ENCODE measurements at regions not wholly inside any gene's neighbourhood (a gene's known extent, or its start where the extent isn't known, plus 50 kb on each side); places are given as distances from the start of the nearest gene placed in this dataset.

DNA sequence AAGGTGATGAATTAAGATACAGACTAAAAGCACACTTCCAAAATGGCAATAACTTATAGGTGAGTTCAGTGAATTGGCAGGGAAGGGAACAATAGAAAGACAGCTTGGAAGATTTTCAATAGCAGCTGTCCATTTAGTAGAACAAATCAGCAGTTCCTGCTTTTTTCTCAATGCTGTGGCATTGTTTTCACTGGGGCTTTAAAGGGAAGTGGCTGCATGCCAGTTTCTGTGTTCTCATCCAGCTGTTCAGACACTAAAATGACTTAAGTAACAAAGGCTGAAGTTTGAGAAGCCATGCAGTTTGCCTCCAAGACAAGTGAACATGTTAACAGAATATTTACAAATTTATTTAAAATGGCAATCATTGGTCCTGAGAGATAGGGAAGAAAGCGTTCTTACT is 291.9 kb downstream of the FAM47A start (continued):
- TF ChIP-seq, protein P1, sequence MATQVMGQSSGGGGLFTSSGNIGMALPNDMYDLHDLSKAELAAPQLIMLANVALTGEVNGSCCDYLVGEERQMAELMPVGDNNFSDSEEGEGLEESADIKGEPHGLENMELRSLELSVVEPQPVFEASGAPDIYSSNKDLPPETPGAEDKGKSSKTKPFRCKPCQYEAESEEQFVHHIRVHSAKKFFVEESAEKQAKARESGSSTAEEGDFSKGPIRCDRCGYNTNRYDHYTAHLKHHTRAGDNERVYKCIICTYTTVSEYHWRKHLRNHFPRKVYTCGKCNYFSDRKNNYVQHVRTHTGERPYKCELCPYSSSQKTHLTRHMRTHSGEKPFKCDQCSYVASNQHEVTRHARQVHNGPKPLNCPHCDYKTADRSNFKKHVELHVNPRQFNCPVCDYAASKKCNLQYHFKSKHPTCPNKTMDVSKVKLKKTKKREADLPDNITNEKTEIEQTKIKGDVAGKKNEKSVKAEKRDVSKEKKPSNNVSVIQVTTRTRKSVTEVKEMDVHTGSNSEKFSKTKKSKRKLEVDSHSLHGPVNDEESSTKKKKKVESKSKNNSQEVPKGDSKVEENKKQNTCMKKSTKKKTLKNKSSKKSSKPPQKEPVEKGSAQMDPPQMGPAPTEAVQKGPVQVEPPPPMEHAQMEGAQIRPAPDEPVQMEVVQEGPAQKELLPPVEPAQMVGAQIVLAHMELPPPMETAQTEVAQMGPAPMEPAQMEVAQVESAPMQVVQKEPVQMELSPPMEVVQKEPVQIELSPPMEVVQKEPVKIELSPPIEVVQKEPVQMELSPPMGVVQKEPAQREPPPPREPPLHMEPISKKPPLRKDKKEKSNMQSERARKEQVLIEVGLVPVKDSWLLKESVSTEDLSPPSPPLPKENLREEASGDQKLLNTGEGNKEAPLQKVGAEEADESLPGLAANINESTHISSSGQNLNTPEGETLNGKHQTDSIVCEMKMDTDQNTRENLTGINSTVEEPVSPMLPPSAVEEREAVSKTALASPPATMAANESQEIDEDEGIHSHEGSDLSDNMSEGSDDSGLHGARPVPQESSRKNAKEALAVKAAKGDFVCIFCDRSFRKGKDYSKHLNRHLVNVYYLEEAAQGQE (IDR thresholded peaks at IDR 0.05; ENCODE audit: unreplicated experiment) = no peak

DNA sequence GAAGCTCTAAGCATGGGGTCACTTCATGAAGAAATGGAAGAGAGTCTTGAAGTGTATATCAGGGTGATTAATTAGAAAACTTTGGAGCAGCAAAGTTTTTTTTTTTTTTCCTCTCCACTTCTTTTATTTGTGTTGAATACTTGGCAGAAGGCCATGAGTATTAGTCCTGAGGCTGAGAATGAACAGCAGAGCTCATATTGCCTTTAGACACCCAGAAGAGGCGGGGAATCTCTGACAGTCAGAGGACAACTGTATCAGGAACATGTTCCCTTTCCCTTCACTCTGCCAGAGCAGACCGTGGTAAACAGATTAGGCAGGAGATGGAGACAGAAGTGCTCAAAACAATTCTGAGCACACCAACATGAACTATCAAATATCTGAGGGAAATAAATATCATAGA is 300.9 kb downstream of the FAM47A start:
- no peaks in the 10 kb centered on the region; the same call in 2 of the 3 replicates for H3K36me3 Mint-ChIP-seq (ENCODE audit: low read depth)
- TF ChIP-seq CREB1 (CRISPR knock-in tag; IDR thresholded peaks at IDR 0.05; ENCODE audit: low read depth) (no peak), EZH2phosphoT487 (IDR thresholded peaks at IDR 0.05; ENCODE audit: unreplicated experiment) (no peak), EZH2 (IDR thresholded peaks at IDR 0.05; ENCODE audit: low read depth, unreplicated experiment) (no peak), JUNB (IDR thresholded peaks at IDR 0.05; ENCODE audit: unreplicated experiment) (no peak), ZNF331 (CRISPR knock-in tag; IDR thresholded peaks at IDR 0.05; ENCODE audit: low read depth) (no peak), ETS1 (IDR thresholded peaks at IDR 0.05) (no peak), POLR2AphosphoS5 (IDR thresholded peaks at IDR 0.05; ENCODE audit: low read depth) (no peak), ZNF114 (CRISPR knock-in tag; IDR thresholded peaks at IDR 0.05) (no peak)
- TF ChIP-seq, protein P2, sequence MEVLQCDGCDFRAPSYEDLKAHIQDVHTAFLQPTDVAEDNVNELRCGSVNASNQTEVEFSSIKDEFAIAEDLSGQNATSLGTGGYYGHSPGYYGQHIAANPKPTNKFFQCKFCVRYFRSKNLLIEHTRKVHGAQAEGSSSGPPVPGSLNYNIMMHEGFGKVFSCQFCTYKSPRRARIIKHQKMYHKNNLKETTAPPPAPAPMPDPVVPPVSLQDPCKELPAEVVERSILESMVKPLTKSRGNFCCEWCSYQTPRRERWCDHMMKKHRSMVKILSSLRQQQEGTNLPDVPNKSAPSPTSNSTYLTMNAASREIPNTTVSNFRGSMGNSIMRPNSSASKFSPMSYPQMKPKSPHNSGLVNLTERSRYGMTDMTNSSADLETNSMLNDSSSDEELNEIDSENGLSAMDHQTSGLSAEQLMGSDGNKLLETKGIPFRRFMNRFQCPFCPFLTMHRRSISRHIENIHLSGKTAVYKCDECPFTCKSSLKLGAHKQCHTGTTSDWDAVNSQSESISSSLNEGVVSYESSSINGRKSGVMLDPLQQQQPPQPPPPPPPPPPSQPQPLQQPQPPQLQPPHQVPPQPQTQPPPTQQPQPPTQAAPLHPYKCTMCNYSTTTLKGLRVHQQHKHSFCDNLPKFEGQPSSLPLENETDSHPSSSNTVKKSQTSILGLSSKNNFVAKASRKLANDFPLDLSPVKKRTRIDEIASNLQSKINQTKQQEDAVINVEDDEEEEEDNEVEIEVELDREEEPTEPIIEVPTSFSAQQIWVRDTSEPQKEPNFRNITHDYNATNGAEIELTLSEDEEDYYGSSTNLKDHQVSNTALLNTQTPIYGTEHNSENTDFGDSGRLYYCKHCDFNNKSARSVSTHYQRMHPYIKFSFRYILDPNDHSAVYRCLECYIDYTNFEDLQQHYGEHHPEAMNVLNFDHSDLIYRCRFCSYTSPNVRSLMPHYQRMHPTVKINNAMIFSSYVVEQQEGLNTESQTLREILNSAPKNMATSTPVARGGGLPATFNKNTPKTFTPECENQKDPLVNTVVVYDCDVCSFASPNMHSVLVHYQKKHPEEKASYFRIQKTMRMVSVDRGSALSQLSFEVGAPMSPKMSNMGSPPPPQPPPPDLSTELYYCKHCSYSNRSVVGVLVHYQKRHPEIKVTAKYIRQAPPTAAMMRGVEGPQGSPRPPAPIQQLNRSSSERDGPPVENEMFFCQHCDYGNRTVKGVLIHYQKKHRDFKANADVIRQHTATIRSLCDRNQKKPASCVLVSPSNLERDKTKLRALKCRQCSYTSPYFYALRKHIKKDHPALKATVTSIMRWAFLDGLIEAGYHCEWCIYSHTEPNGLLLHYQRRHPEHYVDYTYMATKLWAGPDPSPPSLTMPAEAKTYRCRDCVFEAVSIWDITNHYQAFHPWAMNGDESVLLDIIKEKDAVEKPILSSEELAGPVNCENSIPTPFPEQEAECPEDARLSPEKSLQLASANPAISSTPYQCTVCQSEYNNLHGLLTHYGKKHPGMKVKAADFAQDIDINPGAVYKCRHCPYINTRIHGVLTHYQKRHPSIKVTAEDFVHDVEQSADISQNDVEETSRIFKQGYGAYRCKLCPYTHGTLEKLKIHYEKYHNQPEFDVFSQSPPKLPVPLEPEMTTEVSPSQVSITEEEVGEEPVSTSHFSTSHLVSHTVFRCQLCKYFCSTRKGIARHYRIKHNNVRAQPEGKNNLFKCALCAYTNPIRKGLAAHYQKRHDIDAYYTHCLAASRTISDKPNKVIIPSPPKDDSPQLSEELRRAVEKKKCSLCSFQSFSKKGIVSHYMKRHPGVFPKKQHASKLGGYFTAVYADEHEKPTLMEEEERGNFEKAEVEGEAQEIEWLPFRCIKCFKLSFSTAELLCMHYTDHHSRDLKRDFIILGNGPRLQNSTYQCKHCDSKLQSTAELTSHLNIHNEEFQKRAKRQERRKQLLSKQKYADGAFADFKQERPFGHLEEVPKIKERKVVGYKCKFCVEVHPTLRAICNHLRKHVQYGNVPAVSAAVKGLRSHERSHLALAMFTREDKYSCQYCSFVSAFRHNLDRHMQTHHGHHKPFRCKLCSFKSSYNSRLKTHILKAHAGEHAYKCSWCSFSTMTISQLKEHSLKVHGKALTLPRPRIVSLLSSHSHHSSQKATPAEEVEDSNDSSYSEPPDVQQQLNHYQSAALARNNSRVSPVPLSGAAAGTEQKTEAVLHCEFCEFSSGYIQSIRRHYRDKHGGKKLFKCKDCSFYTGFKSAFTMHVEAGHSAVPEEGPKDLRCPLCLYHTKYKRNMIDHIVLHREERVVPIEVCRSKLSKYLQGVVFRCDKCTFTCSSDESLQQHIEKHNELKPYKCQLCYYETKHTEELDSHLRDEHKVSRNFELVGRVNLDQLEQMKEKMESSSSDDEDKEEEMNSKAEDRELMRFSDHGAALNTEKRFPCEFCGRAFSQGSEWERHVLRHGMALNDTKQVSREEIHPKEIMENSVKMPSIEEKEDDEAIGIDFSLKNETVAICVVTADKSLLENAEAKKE (CRISPR knock-in tag; IDR thresholded peaks at IDR 0.05) = no peak
- TF ChIP-seq, protein P1 (IDR thresholded peaks at IDR 0.05; ENCODE audit: unreplicated experiment) = no peak
- H3K27me3 ChIP-seq (ENCODE audit: insufficient read depth) = no peaks in the 10 kb centered on the region
- no peak overlapping the region for H3K27ac ChIP-seq (ENCODE audit: low read depth)
- no peaks in the 10 kb centered on the region for H4K20me1 ChIP-seq (replicated peaks; ENCODE audit: insufficient read depth)
- no peak for DNase-seq (ENCODE audit: low spot score)
- H3K4me1 ChIP-seq (ENCODE audit: insufficient read depth) = no peaks in the 10 kb centered on the region
- no peak for ATAC-seq
- H3K4me3 ChIP-seq = no peak overlapping the region
- H3K4me3 Mint-ChIP-seq = no peak overlapping the region
- no peak overlapping the region for H2AFZ ChIP-seq
- no peak overlapping the region for H3K4me2 ChIP-seq
- no peaks in the 10 kb centered on the region for H3K36me3 ChIP-seq (ENCODE audit: insufficient read depth)
- no peaks in the 10 kb centered on the region for H3K9me2 ChIP-seq (ENCODE audit: insufficient read depth)
- no peaks in the 10 kb centered on the region for H3K79me2 ChIP-seq (replicated peaks; ENCODE audit: insufficient read depth)
- H3K27ac Mint-ChIP-seq = no peak overlapping the region
- H3F3A ChIP-seq (replicated peaks; ENCODE audit: low read depth) = no peaks in the 10 kb centered on the region
- peaks cover 5% of the 10 kb centered on the region; the same call in 1 of the 3 replicates for H3K9me3 Mint-ChIP-seq
- H3K4me1 Mint-ChIP-seq = no peaks in the 10 kb centered on the region
- peaks cover 2% of the 10 kb centered on the region for H3K27me3 Mint-ChIP-seq (ENCODE audit: insufficient read depth, low read depth, poor library complexity)
